Globus pallidus (tissue), 1 donor: ENCODE measurements at regions not wholly inside any gene's neighbourhood (a gene's known extent, or its start where the extent isn't known, plus 50 kb on each side); places are given as distances from the start of the nearest gene placed in this dataset.

ENCODE experiments used
- DNase-seq: peaks from one replicate; pipeline ENCODE4 v3.0.0-alpha.2; 2015; ENCODE audit warnings: low spot score

DNA sequence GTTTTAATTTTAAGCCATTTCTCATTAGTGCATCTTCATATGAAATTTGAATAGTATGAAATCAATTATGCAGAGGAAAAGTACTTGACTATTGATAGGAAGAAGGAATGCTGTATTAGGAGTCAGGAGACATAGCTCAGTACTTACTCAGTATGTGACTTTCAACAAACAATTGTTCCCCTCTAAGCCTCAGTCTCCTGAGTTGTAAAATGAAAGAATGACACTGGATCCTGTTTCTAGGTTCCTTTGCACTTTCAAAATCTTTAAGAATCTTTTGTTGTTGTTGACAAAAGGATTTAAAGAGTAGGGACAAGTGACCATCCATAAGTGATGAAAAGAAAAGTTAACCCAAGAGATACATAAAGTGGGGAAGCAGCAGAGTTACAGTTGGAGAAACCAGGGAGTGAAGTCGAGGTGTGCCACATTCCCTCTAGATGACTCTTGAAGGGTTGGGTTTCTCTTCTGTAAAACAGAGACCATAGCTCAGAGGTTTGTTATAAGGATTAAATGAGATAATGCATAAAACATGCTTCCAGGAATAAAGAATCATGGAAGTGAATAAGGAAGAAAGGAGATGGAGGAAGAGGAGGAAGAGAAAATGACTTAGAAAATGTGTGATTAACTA is 105.7 kb upstream of the KCNJ15 start:
- no peak for DNase-seq

DNA sequence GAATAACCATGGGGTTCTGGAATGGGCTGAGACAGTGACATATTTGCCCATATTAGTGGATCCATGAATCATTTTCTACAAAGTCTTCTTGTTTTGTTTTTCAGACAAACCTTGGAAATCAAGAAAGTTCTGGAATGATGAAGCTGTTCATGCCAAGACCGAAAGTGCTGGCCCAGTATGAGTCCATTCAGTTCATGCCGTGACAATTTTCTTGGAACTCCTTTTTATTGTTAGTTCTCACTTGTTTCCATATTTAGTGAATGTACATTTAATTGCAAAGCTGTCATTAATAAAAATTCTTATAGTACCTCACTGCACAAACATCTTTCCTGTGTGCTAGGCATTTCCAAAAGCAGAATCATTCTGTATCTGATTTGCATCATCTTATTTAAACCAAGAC is 100.6 kb upstream of the KCNJ15 start:
- no peak for DNase-seq

DNA sequence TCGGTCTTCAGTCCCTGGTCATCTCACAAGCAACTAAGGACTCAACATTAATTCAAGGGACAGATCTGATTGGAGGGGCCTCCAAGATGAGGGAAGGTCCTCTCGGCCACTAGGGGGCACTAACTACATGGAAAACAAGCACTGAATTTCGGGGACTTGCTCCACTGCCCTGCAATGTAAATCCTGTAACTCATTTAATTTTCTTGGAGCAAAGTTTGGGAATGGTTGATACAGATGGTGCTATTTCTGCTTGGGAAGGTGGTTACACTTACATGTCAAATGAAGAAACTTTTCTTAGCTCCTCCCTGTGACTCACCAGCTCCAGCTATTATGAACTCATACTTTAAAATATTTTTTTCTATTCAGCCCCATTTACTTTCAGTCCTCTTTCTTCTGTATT is 97.4 kb upstream of the KCNJ15 start:
- peak; percentile 31 for DNase-seq

DNA sequence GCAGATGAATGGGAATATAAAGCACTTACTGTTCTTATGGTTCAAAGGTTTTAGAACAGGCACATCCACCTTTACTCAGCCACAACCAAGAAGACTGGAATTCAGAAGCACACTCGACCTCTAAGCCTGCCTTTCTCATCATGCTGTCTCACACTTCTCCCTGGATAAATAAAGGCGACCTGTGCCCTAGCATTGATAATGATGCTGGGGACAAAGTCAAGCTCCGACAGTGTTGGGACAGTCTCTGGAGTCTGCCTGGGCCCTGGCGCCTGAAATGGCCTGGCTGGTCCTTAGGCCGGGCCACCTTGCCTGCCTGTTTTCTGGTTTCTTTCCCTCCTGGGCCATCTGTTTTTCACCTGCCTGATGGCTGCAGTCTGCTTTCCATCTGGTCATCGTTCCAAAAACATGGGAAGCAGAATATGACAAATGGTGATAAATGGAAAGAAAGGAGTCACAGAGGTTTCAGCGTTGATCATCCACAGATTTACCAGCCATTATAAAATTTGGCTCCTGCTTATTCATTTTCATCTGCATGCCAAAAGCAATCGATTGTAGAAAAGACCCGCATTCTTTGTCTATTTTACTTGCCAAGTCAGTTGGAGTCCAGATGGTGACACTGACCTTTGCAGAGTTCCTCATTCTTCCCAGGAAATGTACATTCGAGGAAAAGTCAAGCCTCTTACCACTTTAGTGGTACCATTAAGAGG is 91.2 kb upstream of the KCNJ15 start:
- DNase-seq, result no peak

DNA sequence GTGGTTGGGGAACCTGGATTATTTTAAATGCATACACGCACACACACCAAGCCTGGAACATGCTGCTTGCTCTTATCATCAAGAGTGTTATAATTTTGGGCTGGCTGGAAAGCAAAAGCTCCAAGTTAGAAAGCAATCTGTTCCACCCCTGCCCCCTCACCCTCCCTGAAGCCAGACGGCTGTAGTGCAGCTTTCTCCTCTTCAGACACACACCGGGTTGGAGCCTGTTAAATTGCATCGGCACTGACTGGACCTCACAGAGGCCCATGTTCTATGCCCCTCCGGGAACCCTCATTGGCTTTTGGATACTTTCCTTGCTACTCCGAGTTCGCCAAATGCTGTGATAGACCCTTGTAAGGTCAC is 90.6 kb upstream of the KCNJ15 start:
- DNase-seq, result no peak

DNA sequence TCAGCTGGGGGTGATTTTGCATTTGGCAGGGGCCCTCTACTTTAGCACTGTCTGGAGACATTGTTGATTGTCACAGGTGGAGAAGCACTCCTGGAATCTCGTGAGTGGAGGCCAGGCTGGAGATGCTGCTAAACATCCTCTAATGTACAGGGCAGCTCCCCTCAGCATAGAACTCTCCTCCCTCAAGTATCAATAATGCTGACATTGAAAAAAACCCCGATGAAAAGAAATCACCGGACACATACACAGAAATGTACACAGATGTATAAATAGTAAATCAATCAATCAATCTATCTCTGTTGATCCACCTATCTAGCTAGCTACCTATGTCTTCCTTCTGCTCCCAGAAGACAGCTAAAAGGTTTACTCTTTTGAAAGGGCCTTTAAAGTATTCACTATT is 89.4 kb upstream of the KCNJ15 start:
- no peak for DNase-seq

DNA sequence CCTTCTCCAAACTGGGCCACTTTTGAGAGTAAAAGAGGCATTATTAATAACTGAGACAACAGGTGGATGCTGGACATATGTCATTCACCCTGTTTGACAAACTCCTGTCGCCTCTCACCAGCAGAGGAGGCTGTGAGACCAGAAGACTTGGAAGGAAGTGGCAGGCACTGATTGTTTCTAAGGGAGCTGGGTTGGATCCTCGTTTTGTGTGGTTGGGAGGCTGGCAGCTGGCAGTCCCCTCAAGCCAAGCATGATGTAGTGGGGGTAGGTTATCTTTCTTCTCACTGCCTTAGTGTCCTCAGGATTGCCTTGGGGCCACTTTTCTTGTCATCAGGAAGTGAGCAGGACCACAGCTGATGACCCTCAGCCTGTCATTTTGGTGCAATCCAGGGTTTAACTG is 86.5 kb upstream of the KCNJ15 start:
- DNase-seq, result no peak

DNA sequence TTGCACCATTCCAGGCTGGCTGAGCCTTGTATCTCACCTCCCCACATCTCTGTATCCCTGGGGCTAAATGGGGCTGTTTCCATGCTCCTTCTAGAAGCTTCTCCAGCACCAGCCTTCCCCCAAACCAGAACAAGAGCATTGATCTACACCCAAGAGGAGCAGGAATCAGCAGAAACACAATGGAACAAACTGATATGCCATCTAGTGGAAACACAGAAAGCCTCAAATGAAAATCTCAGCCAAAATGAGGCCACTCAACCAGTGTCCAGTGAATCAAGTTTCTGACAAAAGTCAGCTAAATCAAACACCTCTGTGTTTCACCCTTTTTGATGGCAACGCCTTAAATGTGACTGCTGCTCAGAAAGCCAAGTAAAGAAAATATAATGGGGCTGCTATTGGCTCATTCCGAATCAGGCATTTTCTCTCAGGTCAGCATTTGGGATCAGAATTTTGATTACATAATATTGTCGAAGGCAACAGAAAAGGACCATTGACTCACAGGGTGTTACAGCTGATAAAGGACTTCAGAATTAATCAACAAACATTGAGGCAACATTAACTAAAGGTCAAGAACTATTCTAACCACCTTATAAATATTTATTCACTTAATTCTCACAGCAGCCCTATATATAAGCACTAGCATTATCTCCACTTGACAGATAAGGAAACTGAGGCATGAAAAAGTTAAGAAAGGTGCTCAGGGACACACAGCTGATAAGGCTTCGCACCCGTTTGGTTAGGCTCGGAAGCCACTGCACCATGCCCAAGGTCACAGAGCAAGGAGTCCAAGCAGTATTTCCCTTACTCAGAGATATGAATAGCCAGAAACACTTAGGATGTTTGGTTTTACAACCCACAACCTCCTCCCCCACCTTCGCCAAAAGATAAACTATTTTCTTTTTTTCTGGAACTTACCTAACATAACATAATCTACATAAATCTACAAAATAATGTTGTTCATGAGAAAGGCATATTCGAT is 85.8 kb upstream of the KCNJ15 start:
- no peak for DNase-seq

DNA sequence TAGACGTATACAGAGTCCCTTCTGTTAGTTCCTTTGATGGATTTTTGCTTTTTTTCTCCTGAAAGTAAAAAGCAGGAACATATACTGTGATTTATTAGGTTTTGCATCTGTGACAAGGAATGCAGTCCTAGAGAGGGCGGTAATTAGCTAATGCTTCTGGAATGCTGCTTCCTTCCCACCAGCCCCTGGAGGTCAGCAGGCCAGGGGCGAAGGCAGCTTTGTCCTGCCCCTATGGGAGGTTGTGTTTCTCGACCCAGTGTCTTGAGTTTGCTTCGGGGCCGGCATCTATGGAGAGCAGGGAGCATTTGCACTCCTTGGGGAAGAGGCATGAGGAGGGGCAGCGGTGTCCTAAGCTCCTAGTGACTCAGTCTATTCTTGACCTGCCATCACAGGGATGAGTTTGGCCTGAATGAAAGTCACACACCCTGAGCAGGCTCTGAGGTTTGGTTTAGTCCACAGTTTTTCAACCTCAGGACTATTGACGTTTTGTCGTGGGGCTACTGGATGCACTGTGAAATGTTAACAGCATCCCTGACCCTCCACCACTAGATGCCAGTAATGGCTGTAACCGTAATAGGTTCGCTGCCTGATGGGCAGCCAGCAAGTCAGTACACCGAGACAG is 85.0 kb upstream of the KCNJ15 start:
- DNase-seq, result no peak

DNA sequence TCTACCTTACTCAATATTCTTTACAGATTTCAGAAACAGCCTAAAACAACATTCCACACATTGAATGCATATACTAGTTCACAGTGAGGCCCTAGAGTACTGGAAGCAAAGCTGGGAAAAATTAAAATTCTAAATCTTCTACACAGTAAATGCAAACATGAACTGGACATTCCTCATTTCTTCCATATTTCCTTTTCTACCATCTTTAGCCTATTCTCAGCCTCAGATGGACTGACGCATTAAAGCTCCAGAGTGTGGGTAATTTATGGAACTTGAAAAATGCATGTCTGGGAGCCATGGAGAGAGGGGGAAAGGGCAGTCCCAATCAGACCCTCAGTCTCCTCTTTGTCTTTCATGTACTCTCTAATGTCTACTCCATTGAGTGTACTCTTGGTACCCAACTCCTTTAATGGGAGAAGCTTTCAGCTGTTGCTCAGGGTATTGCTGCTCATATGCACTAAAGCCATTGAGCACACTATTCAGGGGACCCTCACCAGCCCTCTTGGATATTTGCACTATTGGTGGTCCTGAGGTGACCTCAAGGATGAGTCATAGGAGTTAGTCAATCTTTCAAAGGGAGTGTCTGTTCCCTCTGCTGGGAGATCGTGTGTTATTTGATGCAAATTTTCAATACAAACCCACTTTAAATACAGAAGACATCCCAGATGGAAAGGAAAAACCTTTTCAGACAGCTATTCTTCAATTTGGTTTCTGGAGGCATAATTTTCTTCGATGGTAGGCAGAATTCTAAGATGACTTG is 83.3 kb upstream of the KCNJ15 start:
- no peak for DNase-seq

DNA sequence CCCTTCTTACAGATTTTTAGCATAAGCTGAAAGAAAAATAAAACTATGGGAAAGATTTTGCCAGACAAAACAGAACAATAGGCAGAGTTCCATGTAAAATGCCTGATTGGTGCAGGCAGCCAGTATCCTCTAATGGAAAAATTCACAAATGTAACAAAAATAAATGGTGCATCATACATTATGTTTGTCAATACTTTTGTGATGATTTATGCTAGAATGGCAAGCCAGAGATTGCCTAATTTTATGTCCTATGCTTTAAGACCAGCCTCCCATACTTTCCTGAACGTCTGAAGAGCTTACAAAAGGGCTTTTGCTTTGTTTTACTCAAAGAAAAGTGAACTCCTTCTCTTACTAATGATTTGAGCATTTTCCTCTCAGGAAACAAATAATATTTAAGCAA is 81.5 kb upstream of the KCNJ15 start:
- no peak for DNase-seq

DNA sequence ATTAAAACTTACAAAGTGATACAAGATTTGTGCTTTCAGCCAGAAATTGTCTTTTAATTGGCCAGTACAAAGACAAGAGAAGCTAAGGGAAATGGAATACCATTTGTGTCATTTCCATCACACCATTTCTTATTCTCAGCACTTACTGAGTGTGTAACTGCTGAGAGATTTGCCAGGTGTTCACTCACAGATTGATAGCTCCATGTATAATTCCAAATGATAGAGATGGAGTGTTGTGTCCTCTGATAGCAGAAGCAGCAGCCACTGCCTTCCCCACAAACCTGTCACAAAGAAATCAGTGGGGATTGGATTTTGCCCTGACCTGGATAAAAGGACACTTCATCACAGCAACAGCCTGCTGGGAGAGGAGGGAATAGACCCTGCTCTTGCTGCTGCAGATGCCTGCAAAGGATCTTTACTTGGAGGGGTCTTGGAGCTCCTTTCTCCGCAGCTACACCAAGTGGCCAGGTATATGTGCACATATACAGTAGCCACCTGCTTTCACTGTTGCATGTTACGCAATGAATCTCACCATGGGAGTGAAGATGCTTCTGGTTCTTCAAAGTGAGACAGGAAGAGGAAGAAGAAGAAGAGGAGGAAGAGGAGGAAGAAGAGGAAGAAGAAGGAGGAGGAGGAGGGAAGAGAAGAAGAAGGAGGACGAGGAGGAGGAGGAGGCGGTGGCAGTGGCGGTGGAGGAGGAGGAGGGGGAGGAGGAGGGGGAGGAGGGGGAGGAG is 78.7 kb upstream of the KCNJ15 start:
- DNase-seq, result no peak

DNA sequence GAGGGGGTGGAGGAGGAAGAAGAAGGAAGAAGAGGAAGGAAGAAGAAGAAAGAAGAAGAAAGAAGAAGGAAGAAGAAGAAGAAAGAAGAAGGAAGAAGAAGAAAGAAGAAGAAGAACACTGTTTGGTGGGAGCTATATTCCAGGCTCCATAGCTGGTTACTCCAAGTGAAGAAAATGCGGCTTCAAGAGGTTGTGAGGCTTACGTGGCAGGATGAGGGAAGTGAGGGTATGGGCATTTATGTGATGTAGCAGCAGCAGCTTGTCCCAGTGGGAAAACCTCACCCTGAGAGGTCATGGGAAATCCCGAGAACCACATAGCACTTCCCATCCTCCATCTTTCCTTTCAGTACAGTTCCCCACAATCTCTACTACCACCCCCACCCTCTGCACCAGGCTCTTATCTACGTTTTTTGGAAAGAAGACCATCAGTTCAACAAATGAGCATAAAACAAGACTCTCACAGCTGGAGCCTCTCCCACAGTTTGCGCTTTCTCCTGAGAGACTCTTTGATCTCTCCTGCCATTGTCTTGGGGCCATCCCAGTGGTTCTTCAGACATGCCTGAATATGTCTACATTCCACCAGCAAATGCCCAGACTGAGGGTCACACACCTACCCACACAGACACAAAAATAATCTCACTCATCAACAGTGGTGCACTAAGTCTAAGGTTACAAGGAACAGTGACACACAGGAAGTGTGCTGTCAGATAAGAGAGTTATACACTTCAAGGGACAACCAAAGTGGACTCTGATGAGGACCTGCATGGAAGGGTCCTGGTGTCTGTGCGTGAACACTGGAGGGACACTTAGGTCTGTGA is 77.9 kb upstream of the KCNJ15 start:
- no peak for DNase-seq

DNA sequence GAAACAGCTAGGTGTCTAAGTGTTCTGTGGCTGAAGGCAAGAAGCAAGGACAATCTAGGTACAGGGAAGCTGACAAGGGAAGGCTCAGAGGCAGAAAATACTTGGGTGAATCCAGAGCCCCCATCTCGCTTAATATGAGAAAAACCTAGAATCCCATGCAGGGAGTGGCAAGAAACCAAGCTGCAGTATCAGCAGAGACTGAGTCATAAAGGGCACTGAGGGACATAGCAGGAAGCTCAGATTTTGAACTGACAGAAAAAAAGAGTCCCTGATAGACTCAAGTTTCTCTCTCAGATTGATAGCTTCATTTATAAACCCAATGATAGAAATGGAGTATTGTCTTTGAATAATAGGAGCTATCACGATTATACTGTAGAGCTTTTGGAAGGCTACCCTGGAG is 77.3 kb upstream of the KCNJ15 start:
- no peak for DNase-seq

DNA sequence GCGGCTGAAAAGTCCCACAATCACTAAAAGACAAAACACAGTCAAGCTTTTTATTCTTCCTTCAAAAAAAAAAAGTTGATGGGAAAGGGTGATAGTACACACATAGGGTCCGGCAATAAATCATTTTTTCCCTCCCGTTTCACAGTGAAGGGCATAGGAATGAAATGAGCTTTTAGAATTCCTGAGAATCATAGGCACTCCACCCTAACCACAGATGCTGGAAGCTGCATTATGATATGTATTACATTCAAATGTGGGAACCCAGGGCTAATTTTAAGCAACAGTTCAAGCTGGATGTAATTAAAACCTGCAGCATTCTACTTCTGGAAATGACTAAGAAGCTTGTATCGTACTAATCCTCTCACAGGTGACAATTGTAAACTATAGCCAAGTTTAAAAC is 75.7 kb upstream of the KCNJ15 start:
- DNase-seq, result no peak

DNA sequence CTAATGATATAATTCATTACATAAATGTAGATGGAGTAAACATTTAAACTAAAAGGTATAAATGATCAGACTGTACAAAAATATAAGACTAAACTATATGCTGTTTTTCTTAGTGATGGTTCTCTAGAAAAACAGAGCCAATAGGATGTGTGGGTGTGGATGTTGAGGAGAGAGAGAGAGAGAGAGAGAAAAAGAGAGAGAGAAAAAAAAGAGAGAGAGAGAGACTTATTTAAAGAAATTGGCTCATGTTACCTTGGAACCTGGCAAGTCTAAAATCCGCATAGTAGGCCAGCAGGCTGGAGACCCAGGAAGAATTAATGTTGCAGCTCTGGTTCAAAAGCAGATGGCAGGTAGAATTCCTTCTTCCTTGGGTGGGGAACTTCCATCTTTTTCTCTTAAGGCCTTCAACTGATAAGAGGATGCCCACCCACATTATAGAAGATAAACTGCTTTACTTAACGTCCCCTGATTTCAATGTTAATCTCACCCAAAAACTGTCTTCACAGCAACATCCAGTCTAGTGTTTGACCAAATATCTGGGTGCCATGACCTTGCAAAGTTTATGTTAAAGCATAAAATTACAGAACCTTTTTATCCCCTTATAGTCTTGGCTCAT is 74.3 kb upstream of the KCNJ15 start:
- no peak for DNase-seq

DNA sequence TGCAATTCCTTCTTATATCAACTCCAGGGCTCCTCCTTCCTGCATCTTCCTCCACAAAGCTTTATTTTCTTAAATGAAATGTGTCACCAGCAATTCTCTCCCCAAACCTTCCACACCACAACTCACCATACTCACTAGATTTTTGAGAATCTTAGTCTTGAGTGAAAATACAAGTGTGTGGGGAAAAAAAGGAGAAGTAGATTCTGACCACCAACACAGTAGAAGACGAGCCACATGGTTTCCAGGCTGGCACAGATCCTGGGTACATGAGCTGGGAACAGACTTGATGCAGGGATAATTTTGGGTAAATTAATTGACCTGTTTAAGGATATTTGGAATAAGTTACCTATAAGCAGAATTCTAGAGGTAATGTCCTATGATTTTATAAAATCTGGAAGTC is 72.8 kb upstream of the KCNJ15 start:
- no peak for DNase-seq

DNA sequence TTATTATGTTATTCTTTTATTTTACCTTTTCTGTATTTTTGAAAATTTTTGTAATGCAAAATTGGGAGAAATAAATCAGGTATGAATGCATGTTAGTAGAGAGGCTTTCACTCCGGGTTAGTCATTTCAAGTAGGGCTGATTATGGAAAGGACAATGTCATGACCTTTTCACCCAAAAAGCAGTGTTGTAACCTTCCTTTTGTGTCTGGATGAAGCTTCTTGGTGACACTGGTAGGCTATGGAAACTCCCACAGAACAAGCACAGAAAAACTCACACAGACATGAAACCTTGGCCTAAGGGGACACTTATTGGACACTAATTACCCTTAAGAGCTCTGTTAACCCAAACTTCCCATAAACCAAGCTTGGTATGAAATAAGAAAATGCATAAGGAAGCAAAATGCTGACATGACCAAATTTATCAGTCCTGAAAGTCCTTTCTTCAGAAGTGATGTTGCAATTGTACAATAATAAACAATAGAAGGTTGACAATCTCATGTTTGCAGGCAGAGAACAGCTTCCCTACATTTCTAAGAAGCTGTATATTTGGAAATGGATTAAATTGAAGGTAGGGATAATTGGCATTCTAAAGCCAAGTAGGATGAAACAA is 70.0 kb upstream of the KCNJ15 start:
- DNase-seq, result no peak

DNA sequence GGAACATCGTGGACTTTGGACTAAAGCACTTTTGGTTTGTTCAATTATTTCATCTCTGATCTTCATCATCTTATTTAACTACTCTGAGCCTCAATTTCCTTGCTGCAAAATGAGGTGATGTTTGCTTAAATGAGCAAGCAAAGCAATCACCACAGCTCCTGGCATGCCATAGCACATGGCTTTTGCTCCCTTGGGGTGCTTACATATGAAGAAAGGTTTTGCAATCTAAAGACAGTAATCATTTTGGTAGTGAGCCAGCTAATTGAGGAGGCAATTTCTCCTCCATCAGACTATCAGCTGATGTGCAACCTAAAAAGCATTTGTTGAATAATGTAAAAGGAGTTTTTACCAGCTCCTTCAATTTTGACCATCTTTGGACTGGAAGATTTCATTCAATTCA is 68.8 kb upstream of the KCNJ15 start:
- DNase-seq, result no peak
